Colon (tissue), 2 donors: ENCODE measurements at regions not wholly inside any gene's neighbourhood (a gene's known extent, or its start where the extent isn't known, plus 50 kb on each side); places are given as distances from the start of the nearest gene placed in this dataset.
"Not testable (repeated sequence)": the region's sequence is repeated elsewhere in the genome, so short reads cannot be mapped to it uniquely, and the experiment has no call there.

ENCODE experiments used
- FAIRE-seq: peaks from 2 replicates; lab custom pipeline; 2012; peaks lifted over from hg19 to GRCh38; lab: Jason Lieb, UNC
- donor health status: control.
- donor health status: control.

GRCh38 chr4:154982187-154983047 is 201.3 kb downstream of the RBM46 start:
- FAIRE-seq = no peak

DNA sequence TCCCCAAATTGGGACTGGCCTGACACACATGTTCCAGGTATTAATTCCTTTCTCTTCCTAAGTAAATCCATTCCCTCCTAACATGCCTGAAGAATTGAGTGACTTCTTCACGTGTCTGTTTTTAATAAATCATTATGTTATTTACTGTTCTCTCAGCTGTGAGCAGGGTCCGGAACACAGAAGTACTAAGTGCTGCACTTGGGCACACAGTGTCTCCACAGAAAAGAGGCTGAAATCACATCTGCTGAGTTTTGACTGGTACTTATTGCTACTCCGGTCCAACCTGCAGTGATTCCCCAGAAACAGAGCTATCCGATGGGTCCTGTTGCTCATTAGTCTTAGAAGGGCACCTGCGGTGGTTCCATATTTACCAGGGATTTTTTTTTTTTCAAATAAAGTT is 202.6 kb downstream of the RBM46 start:
- no peak for FAIRE-seq

- FAIRE-seq = no peak
Observed at GRCh38 chr4:154984148-154984547, 203.1 kb downstream of the RBM46 start.

DNA sequence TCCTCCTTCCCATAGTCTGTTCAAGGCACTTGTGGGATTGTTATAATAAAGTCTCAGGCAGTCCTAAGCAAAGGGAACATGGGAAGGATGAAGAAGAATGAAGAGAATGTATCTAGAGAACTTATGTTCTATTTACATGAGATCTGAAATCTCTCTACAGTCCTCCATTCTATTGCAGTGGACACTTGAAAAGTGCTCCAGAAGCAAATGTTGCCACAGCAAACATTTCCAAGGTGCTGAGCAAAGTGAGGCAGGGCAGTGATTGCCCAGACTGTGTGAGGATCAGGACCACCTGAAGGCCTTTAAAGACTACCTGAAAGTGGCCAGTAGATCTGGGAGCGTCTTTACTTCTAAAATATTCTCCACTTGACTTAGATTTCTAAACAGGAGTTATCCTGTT is 203.5 kb downstream of the RBM46 start:
- no peak for FAIRE-seq

DNA sequence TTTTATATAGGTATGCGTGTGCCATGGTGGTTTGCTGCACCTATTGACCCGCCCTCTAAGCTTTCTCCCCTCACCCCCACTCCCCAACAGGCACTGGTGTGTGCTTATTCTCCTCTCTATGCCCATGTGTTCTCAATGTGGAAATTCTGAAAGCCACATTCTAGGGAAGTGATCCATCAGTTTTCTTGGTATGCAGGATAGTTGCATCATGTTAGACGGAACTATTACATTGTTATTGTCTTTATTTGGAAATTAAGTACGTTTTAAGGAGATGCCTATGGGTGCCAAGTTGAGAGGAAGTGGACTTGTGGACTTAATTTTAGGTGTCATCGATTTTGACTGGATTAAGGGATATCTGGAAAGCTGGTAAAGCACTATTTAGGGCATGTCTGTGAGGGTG is 204.6 kb downstream of the RBM46 start:
- FAIRE-seq = no peak

- FAIRE-seq = no peak
Observed at GRCh38 chr4:154988511-154988910, 207.4 kb downstream of the RBM46 start.

GRCh38 chr4:154989511-154989910 is 208.4 kb downstream of the RBM46 start:
- no peak for FAIRE-seq

GRCh38 chr4:154997866-154998265 is 210.6 kb upstream of the NPY2R start:
- not testable (repeated sequence) for FAIRE-seq

DNA sequence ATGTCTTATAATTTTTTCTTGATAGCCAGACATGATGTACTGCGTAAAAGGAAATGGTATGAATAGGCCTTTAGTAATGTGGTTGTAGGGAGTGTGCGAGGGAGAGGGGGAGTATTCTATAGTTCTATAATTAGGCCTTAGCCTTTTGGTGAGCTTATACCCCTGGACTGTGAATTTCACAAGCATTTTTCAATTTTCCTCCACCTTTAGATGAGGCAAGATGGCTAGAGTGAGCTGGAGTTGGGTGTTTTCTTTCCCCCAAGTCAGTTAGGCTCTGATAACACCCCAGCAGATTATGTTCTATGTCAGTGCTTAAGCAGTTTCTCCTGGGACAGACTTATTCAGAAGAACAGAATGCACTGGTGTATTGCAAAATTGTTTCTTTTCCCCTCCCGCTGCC is 210.2 kb upstream of the NPY2R start:
- no peak for FAIRE-seq

DNA sequence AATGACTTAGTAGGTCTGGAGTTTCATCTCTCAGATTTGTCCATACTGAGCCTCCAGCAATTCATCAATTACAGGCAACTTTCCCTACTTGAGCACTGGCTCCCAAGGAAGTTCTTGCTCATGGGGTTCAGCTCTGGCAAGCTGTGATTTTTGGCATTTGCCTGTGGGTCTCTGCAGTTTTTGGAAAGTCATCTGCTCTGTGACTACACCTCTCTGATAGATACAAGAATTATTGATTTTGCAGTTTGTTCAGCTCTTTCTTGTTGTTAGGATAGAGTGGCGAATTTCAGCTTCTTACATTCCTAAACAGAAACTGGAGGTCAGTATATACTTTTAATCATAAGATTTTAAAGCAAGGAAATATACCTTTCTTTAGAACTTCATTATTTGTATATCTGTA is 209.7 kb upstream of the NPY2R start:
- no peak for FAIRE-seq

DNA sequence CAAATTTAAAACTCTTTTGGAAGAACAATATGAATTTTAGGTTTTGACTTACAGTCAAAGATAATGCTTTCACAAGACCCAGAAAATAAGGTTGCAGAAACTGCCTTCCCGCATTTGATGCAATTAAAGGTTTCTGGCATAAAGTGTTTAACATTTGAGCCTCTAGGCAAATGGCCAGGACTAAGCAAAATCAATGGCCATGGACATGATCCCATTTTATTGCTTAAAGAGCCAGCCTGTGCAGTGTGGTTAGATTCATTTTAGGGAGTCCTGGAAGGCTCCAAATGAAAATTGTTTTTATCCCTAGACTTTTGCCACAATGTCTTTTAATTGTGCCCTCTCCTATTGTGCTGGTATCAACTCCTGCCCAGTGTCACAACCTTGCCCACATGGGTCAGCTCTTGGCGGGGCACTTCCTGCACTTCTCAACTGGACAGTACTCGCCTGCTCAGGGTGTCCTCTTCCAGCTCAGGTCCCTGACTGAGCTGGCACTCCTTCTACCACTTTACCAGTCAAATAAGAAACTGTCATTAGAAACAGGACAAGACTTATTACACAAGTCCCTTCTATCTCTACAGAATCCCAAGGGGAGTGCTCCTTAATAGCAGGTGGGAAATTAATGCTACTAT is 208.4 kb upstream of the NPY2R start:
- no peak for FAIRE-seq

- no peak for FAIRE-seq
Observed at GRCh38 chr4:155001251-155001650, 207.2 kb upstream of the NPY2R start.

- no peak for FAIRE-seq
Observed at GRCh38 chr4:155005395-155006090, 202.9 kb upstream of the NPY2R start.

DNA sequence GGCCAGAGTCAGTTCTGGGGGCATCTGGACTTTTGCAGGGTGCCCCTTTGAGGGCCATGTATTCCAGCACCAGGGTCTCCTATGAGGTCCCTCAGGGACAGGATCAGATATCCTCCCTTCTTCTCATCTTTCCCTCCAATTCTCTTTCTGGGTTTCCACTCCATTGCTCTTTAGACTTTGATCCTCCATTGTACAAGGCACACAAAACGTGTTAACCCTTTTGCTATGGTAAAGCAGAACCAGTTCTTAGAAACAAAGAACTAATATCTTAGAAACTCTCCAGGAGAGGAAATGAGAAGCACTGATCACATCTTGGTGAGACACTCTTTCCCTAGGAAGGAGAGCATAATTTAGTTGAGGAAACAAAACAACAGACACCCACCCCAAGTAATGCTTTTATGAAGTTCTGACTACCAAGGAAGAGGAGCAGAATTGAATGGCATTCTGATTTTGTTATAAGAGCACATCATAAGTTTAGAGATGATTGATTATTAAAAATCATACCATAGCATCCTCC is 200.7 kb upstream of the NPY2R start:
- no peak for FAIRE-seq

DNA sequence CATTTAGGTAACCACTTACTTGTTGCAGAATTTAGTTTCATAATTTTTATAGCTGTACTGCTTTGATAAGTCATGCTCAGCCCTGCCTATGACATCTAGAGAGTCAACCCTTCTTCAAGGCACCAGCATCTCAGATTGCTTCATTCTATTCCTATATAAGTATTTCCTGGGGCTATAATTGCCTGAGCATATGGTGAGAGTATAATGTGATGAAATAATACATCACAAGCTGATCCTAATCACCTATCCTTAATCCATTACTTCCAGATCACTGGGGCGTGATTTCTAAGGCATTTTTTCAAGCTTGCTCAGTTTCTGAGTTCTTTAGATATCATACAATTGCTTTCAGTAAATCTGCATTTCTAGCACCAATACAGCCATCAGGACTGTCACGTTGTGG is 200.0 kb upstream of the NPY2R start:
- no peak for FAIRE-seq

- FAIRE-seq = no peak
Observed at GRCh38 chr4:155009288-155009687, 199.1 kb upstream of the NPY2R start.

GRCh38 chr4:155010376-155010775 is 198.1 kb upstream of the NPY2R start:
- FAIRE-seq = no peak

- no peak for FAIRE-seq
Observed at GRCh38 chr4:155011163-155011780, 197.2 kb upstream of the NPY2R start.

- no peak for FAIRE-seq
Observed at GRCh38 chr4:155012469-155012868, 196.0 kb upstream of the NPY2R start.

- FAIRE-seq = no peak
Observed at GRCh38 chr4:155017426-155017825, 191.0 kb upstream of the NPY2R start.

- no peak for FAIRE-seq
Observed at GRCh38 chr4:155025762-155026457, 182.5 kb upstream of the NPY2R start.

DNA sequence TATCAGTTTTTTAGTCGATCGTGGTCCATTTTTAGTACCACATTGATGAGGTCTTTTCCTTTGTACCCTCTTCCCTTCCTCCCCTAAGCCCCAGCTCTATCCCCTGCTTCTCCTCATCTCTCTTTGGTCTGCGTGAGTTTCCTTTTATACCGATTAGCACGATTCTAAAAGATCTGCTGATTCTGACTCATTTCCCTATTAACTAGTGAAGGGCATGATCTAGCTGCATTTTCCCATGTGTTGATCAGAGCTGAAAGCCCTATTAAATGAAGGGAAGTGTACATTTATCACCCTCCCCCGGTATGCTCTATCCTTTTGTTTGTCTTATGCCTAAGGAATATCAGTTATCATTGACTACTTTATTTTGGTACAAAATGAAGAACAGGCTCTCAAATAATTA is 181.7 kb upstream of the NPY2R start:
- FAIRE-seq = no peak
